NT2/D1 (cell line): ENCODE measurements at regions not wholly inside any gene's neighbourhood (a gene's known extent, or its start where the extent isn't known, plus 50 kb on each side); places are given as distances from the start of the nearest gene placed in this dataset.

Experiments used
- SUZ12 ChIP-seq: IDR thresholded peaks from 2 replicates; pipeline ENCODE4 v1.6.1; 2011; ENCODE audit not compliant: insufficient read length, insufficient read depth; ENCODE audit errors: extremely low read depth
- ZNF274 ChIP-seq: IDR thresholded peaks from 2 replicates; pipeline ENCODE4 v1.6.1; 2011; ENCODE audit warnings: mild to moderate bottlenecking, low read depth, low read length

- no peak for TF ChIP-seq SUZ12
- TF ChIP-seq ZNF274 = no peak
Measured at GRCh38 chr21:28561772-28562171, 430.9 kb downstream of the LTN1 start.
